Activated T-cell treated with anti-CD3 and anti-CD28 coated beads, Interleukin-2, amount 50 U/mL, for 72 hours (primary cell): ENCODE measurements at regions not wholly inside any gene's neighbourhood (a gene's known extent, or its start where the extent isn't known, plus 50 kb on each side); places are given as distances from the start of the nearest gene placed in this dataset.
"Not testable (repeated sequence)": the region's sequence is repeated elsewhere in the genome, so short reads cannot be mapped to it uniquely, and the experiment has no call there.

Source experiments
- ATAC-seq, 2 donors: fragments of 150-1000 bp; cut with Tn5 transposase; replicated peaks in 1 of 2; 2 replicates each; pipeline ENCODE4 v1.10.0; 2021; ENCODE audit warnings: moderate library complexity in 2 of 2, mild to moderate bottlenecking in 1 of 2
- DNase-seq, 2 donors: peaks; one replicate each; pipeline ENCODE4 v3.0.0; 2021 to 2022; ENCODE audit warnings: mixed read lengths in 1 of 2
- H3K27ac Mint-ChIP-seq: one replicate; pipeline ENCODE4 v1.8.0; 2022; ENCODE audit warnings: mild to moderate bottlenecking, moderate library complexity, mixed read lengths
- H3K27me3 Mint-ChIP-seq: one replicate; pipeline ENCODE4 v1.8.0; 2022; ENCODE audit warnings: low read depth, mixed read lengths
- H3K36me3 Mint-ChIP-seq, 2 donors: one replicate each; pipeline ENCODE4 v1.8.0; 2022; ENCODE audit warnings: mixed read lengths in 2 of 2, mild to moderate bottlenecking in 1 of 2; ENCODE audit not compliant: insufficient read depth in 2 of 2
- H3K4me1 Mint-ChIP-seq: one replicate; pipeline ENCODE4 v1.8.0; 2022; ENCODE audit warnings: low read depth, mixed read lengths
- H3K4me3 Mint-ChIP-seq, 2 donors: one replicate each; pipeline ENCODE4 v1.8.0; 2022; ENCODE audit warnings: mild to moderate bottlenecking in 2 of 2, mixed read lengths in 2 of 2, moderate library complexity in 2 of 2
- H3K9me3 Mint-ChIP-seq, 2 donors: one replicate each; pipeline ENCODE4 v1.8.0; 2022; ENCODE audit warnings: mixed read lengths in 2 of 2

DNA sequence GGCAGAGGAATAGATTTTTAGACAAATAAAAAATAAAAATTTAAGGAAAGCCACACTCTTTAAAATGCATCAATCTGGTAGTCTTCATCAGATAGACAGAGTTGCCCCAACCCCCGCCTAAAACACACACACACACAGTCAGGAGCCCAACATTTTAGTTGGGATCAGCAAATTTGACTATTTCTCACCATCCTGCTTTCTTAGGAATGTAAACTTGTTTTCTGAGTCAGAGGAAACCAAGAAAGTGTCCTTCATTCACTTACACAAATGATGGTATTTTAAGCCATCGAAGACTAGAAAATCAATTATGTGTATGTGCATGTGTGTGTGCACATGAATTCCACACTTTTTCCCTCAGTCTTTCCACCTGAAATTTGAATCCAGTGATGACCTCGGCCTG, 1657.5 kb downstream of the SLITRK1 start:
- H3K27me3 Mint-ChIP-seq, result no peaks in the 10 kb centered on the region
- no peak overlapping the region for H3K27ac Mint-ChIP-seq

DNA sequence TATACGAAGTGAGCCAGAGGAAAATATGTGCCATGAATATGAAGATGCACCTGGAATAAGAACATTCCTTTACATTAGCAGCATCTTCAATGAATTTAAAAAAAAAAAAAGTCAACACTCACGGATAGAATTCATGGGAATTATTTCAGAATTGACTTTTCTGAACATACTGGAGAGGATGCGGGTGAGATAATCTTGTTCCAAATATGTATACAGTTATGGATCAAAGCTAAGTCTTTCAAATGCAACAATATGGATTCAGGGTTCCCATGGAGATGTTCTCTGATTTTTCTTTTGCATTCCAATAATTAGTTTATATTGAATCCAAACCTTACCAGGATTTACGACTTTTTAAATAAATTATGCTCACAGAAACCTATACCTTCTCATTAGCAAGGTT, 1660.7 kb downstream of the SLITRK1 start:
- H3K4me1 Mint-ChIP-seq, result no peaks in the 10 kb centered on the region
- no peaks in the 10 kb centered on the region for H3K36me3 Mint-ChIP-seq
- ATAC-seq (no peak), DNase-seq (no peak)
- no peak overlapping the region for H3K4me3 Mint-ChIP-seq
- no peak overlapping the region for H3K27ac Mint-ChIP-seq
- H3K9me3 Mint-ChIP-seq, result peaks cover 0 to 2% of the 10 kb centered on the region in 2 donors
- H3K27me3 Mint-ChIP-seq, result no peaks in the 10 kb centered on the region

More for the DNA sequence above, 1657.5 kb downstream of the SLITRK1 start:
- H3K4me1 Mint-ChIP-seq, result no peaks in the 10 kb centered on the region
- H3K36me3 Mint-ChIP-seq, result no peaks in the 10 kb centered on the region
- DNase-seq, result no peak
- H3K9me3 Mint-ChIP-seq, result peaks cover 0 to 4% of the 10 kb centered on the region in 2 donors
- no peak for ATAC-seq
- no peak overlapping the region for H3K4me3 Mint-ChIP-seq

DNA sequence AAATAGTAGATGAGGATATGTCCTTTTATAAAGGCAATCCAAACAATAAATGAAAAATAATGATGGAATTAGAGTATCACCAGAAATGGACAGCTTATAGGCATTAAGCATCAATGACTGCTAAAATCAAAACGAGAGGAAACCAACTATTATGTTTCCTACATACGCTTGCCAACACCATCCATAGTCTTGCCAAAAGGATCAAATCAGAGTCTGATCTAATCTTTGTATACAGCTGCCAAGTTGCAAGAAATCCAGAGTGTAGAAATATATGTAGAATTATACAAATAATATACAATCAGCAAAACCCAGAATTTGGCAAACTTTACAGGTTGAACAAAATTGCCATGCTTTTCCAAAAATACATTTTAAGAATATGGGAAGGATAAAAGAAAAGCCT, 1661.6 kb downstream of the SLITRK1 start:
- ATAC-seq (no peak), DNase-seq (no peak)
- Mint-ChIP-seq H3K4me3 (no peak overlapping the region), H3K36me3 (peaks cover 0 to 2% of the 10 kb centered on the region in 2 donors), H3K4me1 (no peaks in the 10 kb centered on the region), H3K27me3 (no peaks in the 10 kb centered on the region), H3K27ac (no peak overlapping the region), H3K9me3 (peaks cover 2 to 5% of the 10 kb centered on the region in 2 donors)

DNA sequence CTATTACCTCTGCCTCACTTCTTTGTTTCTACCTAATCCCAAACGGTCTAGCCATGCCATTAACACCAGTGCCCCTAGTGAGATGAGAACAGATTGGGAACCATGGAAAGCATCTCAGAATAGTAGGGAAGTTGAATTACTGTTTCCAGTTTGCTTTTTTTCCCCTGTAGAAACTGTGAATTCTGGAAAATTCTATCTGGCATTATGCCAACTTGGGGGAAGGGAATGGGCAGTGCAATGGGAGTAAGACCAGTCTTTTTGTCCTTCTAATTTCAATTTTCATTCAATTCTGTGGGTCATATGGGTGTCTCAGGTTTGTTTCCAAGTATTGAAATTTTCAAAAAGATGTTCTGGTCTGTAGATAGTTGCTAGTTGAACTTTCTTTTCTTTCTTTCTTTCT, 1666.1 kb downstream of the SLITRK1 start:
- no peaks in the 10 kb centered on the region for H3K27me3 Mint-ChIP-seq
- no peak for DNase-seq
- no peak overlapping the region for H3K4me3 Mint-ChIP-seq
- peaks cover 2 to 4% of the 10 kb centered on the region in 2 donors for H3K36me3 Mint-ChIP-seq
- no peak overlapping the region for H3K27ac Mint-ChIP-seq
- ATAC-seq, result no peak
- H3K9me3 Mint-ChIP-seq, result peaks cover 10 to 11% of the 10 kb centered on the region in 2 donors
- H3K4me1 Mint-ChIP-seq, result no peaks in the 10 kb centered on the region

DNA sequence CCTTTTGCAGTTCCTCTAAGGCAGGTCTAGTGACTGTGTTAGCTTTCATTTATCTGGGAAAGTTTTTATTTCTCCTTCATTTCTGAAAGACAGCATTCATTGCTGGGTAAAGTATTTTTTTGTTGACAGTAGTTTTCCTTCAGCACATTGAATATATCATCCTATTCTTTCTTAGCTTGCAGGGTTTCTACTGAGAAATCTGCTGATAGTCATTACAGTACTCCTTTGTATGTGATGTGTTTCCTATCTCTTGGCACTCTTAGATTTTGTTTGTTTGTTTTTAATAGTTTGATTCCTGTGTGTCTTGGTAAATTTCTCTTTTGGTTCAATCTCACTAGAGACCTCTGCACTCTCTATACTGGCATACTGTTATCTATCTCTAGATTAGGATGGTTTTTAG, 1667.9 kb downstream of the SLITRK1 start:
- no peaks in the 10 kb centered on the region for H3K4me1 Mint-ChIP-seq
- no peak for ATAC-seq
- peaks cover 10 to 11% of the 10 kb centered on the region in 2 donors for H3K9me3 Mint-ChIP-seq
- DNase-seq, result no peak
- no peak overlapping the region for H3K27ac Mint-ChIP-seq
- H3K36me3 Mint-ChIP-seq, result peaks cover 2 to 4% of the 10 kb centered on the region in 2 donors
- no peaks in the 10 kb centered on the region for H3K27me3 Mint-ChIP-seq
- H3K4me3 Mint-ChIP-seq, result no peak overlapping the region

DNA sequence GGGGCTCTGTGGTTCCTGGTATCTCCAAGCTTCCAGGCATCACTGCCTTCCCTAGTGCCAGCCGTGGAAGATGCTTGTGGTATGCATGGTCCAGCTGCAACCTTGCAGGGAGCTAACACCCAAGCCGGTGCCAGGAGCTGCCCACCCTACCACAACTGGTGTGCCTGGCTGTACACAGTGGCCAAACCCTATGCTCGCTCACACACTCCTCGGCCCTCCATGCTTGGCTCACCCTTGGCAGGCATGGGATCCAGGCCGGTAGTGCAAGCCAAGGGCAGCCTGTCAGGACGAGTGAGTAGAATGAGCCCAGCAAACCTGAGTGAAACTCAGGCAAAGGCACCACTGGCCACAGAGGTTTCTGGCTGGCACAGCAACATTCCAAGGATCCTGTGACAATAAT, 1676.0 kb downstream of the SLITRK1 start:
- Mint-ChIP-seq H3K36me3 (peaks cover 0 to 3% of the 10 kb centered on the region in 2 donors), H3K4me1 (no peaks in the 10 kb centered on the region), H3K27ac (no peak overlapping the region), H3K27me3 (no peaks in the 10 kb centered on the region), H3K9me3 (peaks cover 0 to 2% of the 10 kb centered on the region in 2 donors), H3K4me3 (no peak overlapping the region)
- ATAC-seq, result no peak
- no peak for DNase-seq

DNA sequence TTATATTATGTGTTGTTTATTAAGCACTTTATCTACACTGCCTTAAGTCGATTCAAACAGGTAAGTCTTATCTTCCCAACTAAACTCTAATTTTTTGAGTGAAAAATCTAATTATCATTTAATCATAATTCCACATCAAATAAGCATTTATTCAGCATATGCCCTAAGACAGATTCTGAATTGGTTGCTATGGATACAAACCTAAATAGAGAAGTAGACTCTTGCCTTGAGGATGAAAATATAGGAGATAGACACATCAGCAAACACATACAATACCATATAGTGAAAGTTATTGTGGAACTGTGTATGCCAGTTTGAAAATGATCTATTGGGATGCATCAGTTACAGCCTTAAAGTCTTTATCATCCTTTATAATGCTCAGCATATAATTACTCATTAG, 1679.9 kb downstream of the SLITRK1 start:
- ATAC-seq, result no peak
- no peak overlapping the region for H3K4me3 Mint-ChIP-seq
- no peaks in the 10 kb centered on the region for H3K4me1 Mint-ChIP-seq
- H3K9me3 Mint-ChIP-seq, result peaks cover 2% of the 10 kb centered on the region in 2 donors
- H3K36me3 Mint-ChIP-seq, result peaks cover 0 to 3% of the 10 kb centered on the region in 2 donors
- no peaks in the 10 kb centered on the region for H3K27me3 Mint-ChIP-seq
- DNase-seq, result no peak
- no peak overlapping the region for H3K27ac Mint-ChIP-seq

DNA sequence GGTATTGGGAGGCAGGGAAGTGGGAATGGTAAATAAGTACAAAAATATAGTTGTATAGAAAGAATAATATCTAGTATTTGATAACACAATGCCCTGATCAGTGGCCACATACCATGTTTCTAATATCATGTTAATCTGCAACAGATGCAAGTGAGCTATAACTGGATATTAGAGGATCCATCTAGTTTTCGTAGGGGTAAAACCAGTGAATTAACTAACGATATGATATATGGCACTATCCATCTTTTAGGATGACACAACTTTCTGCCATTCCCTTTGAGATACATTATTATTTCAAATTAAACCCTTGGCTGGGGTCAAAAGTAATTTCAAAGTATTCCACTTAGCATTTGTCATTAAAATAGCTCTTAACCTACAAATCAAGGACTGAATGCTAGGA, 1686.2 kb downstream of the SLITRK1 start:
- no peaks in the 10 kb centered on the region for H3K4me1 Mint-ChIP-seq
- DNase-seq (no peak), ATAC-seq (no peak)
- no peak overlapping the region for H3K27ac Mint-ChIP-seq
- H3K9me3 Mint-ChIP-seq, result peaks cover 3 to 10% of the 10 kb centered on the region in 2 donors
- no peaks in the 10 kb centered on the region for H3K36me3 Mint-ChIP-seq
- H3K4me3 Mint-ChIP-seq, result no peak overlapping the region
- no peaks in the 10 kb centered on the region for H3K27me3 Mint-ChIP-seq

DNA sequence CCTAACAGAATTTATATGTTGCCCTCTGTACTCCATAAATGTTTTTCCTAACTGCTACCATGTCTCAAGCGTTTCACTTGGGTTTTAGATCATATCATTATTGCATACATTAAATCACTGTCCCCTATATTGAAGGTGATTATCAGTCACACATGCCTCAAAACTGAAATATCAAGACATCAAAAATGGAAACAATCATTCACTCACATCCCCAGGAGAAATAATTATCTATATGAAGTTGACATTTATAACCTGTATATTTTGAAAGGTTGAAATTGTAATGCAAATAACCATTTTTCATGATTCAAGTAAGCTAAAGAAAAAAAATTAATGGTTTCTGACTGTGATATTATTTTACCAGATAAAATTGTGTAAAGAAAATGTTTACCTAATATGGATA, 1695.0 kb downstream of the SLITRK1 start:
- no peak overlapping the region for H3K4me3 Mint-ChIP-seq
- DNase-seq (no peak), ATAC-seq (no peak)
- peaks cover 5 to 11% of the 10 kb centered on the region in 2 donors for H3K9me3 Mint-ChIP-seq
- H3K27me3 Mint-ChIP-seq, result no peaks in the 10 kb centered on the region
- H3K4me1 Mint-ChIP-seq, result no peaks in the 10 kb centered on the region
- H3K27ac Mint-ChIP-seq, result no peak overlapping the region
- H3K36me3 Mint-ChIP-seq, result no peaks in the 10 kb centered on the region

DNA sequence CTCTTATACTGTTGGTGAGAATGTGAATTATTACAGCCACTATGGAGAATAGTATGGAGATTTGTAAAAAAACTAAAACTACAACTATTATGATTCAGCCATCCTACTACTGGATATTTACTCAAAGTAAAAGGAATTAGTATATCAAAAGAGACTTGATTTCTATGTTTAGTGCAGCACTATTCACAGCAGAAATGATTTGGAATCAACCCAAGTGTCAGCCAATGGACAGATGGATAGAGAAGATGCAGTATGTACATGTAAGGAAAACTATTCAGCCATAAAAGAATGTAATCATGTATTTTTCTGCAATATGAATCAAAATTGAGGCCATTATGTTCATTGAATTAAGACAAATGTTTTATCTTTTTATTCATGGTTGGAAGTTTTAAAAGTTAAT, 1705.5 kb downstream of the SLITRK1 start:
- Mint-ChIP-seq H3K4me1 (no peaks in the 10 kb centered on the region), H3K9me3 (peaks cover 4 to 9% of the 10 kb centered on the region in 2 donors), H3K27me3 (no peaks in the 10 kb centered on the region), H3K27ac (no peak overlapping the region), H3K36me3 (no peaks in the 10 kb centered on the region), H3K4me3 (no peak overlapping the region)
- DNase-seq (no peak), ATAC-seq (no peak)

DNA sequence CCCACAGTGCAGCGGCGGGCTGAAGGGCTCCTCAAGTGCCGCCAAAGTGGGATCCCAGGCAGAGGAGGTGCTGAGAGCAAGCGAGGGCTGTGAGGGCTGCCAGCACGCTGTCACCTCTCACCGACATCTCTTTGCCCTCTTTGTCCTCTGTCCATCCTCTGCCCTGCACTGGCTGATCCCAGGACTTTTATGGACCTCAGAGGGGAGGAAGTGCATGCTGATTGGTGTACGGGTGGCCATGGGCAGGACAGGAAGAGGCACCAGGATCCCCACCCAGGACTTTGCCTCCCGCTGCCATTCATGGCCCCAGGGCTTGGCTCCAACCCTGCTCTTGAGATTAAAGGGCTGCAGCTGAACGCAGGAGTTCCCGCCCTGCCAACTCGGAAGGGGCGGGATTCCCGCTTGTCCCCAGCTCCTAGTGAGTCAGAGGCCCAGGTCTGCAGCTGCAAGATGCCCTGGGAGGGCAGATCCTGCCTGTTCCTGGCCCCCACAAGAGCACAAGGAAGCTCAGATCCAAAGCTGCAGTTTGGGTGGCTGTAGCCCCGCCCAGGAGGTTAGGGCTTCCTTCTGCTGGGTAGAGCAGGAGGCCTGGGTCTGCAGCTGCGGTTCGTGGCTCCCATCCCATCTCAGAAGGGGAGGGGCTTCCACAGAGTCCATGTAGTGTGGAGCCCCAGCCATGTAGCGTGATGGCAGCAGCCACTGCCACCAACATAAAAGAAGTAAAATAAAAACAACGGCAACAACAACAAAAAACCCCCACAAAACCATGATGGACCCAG, 1716.7 kb downstream of the SLITRK1 start:
- ATAC-seq (no peak), DNase-seq (no peak)
- Mint-ChIP-seq H3K27ac (no peak overlapping the region), H3K36me3 (peaks cover 6 to 17% of the 10 kb centered on the region in 2 donors), H3K9me3 (peaks cover 11 to 12% of the 10 kb centered on the region in 2 donors), H3K27me3 (no peaks in the 10 kb centered on the region), H3K4me3 (no peak overlapping the region), H3K4me1 (no peaks in the 10 kb centered on the region)

DNA sequence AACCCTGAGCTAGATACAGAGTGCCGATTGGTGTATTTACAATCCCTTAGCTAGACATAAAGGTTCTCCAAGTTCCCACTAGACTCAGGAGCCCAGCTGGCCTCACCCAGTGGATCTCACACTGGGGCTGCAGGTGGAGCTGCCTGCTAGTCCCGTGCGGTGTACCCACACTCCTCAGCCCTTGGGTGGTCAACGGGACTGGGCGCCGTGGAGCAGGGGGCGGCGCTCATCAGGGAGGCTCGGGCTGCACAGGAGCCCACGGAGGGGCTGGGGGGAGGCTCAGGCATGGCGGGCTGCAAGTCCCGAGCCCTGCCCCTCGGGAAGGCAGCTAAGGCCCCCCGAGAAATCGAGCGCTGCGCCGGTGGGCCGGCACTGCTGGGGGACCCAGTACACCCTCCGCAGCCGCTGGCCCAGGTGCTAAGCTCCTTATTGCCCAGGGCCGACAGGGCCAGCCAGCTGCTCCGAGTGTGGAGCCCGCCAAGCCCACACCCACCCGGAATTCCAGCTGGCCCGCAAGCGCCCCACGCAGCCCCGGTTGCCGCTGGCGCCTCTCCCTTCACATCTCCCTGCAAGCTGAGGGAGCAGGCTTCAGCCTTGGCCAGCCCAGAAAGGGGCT, 1717.4 kb downstream of the SLITRK1 start:
- not testable (repeated sequence) for ATAC-seq, H3K4me3 Mint-ChIP-seq, H3K4me1 Mint-ChIP-seq, DNase-seq, H3K27ac Mint-ChIP-seq, H3K27me3 Mint-ChIP-seq
- H3K9me3 Mint-ChIP-seq, result peaks cover 10 to 12% of the 10 kb centered on the region in 2 donors
- peaks cover 6 to 17% of the 10 kb centered on the region in 2 donors for H3K36me3 Mint-ChIP-seq

DNA sequence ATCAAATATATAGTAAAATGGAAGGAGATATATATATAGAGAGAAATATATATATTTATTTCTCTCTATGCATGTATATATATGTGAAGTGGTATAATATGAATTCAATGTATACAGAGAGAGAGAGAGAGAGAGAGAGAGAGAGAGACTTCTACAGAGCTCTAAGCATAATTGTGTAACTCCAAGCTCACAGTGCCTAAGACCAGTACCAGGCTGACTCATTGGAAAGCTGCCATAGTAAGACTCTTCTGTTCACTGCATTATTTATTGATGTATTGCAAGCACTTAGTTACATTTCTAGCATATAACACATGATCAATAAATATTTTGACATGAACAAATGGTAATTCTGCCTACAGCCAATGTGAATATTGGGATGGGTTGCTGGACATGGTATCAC, 1734.7 kb downstream of the SLITRK1 start:
- no peaks in the 10 kb centered on the region for H3K4me1 Mint-ChIP-seq
- H3K27me3 Mint-ChIP-seq, result no peaks in the 10 kb centered on the region
- ATAC-seq (no peak), DNase-seq (no peak)
- H3K9me3 Mint-ChIP-seq, result peaks cover 2 to 3% of the 10 kb centered on the region in 2 donors
- H3K27ac Mint-ChIP-seq, result no peak overlapping the region
- H3K4me3 Mint-ChIP-seq, result no peak overlapping the region
- no peaks in the 10 kb centered on the region for H3K36me3 Mint-ChIP-seq
